ENCODE measurements at regions not wholly inside any gene's neighbourhood (a gene's known extent, or its start where the extent isn't known, plus 50 kb on each side); places are given as distances from the start of the nearest gene placed in this dataset.

DNA sequence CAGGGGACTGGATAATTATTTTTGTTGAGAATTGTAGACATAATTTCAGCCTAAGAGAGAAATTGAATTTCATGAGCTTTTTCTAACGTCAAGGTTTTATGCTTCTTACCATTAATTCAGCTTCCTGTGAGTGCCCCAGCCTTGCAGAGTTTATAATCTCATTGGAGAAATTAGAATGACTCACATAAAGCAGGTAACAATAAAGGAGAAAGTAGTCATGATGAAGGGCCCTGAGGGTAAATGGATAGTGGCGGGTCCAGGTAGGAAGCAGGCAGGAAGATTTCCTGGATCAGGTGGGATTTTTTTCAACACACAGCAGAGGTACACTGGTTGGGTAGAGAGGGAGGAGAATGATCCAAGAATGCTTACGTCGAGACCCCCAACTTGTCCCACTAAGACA, 311.4 kb downstream of the BARHL2 start:
- DNase-seq (ENCODE audit: low read depth, low spot score): no peak

DNA sequence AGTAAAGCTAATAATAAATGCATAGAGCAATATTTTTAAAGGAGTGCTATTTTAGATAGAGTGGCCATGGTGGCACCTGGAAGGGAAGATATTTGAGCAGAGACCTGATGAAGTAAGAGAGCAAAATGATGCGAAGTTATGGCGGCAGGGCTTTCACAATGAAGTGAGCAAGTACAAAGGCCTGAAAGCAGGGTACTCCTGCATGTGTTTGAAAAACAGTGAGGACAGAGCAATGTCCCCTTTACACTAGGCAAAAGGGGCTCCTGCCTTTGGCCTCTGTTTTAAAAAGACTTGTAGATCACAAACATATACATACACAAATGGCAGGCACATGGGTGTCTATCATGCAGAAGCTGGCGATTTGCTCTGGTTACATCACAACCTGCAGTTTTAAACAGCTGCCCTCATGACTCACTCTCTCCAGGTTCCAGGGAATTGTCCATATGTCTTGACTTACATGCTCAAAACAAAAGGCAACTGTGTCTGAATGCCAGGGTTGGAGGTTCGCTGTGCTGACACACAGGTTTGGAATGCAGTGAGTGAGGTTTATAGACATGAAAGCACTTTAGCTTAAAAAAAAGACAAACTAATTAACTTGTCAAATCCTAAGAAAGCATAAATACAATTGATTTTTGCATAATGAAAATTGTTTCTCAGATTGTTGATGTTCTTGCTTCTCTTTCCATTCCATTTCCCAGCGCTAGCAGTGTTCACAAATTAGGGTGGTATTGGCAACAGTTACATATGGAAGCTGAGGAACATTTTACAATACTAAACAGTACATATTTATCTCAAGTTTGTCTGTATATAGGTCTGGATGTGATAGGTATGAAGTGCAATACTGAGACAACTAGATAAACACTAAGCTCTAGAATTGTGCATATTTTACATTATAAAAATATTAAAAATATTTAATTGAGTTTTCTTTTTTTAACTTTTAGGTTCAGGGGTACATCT, 313.9 kb downstream of the BARHL2 start:
- peak; percentile 97 for DNase-seq (ENCODE audit: low read depth, low spot score)

DNA sequence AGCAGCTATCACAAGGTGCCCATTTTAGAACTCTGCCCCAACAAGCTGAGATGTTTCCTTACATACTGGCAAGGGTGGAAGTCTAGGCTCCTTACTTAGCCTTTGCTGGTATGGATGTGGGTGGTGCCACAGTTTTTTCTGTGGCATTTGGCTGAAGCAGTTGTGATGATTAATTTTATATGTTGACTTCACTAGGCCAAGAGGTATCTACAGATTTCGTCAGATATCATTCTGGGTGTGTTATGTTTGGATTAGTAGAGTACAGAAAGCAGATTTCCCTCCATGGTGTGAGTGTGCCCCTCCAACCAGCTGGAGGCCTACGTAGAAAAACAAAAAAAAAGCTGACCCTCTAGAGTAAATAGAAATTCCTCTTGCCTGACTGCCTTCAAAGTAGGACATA, 317.0 kb downstream of the BARHL2 start:
- DNase-seq (ENCODE audit: low read depth, low spot score): no peak

DNA sequence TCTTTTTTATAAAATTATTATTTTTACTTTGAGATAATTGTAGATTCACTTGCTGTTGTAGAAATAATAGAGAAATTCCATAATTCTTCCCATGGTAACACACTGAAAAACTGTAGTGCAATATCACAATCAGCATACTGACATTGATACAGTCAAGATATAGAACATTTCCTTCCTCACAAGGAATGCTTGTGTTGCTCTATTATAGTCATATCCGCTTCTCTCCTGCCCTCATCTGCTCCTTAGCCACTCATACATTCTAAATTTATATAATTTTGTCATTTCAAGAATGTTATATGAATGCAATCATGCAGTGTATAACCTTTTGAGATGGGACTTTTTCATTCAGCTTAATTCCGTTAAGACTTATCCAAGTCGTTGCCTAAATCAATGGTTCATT, 320.2 kb downstream of the BARHL2 start:
- DNase-seq (ENCODE audit: low read depth, low spot score): no peak

DNA sequence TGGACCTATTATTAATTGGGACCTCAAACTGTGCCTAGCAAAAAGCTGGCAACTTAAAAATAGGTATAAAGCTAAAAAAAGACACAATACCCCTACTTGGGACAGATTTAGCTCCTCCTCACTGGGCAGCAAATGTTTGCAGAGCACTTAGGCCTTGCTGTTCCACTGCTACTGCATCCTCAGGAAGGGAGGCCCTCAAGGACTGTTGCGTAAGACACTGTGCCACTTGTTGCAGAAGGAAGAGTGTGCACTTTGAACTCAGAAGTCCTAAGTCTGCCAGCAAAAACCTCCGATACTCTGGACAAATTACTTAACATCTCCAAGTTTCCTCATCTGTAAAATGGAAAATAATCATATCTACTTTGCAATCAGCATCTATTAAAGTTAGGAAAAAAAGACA, 322.9 kb downstream of the BARHL2 start:
- DNase-seq (ENCODE audit: low read depth, low spot score): no peak

DNA sequence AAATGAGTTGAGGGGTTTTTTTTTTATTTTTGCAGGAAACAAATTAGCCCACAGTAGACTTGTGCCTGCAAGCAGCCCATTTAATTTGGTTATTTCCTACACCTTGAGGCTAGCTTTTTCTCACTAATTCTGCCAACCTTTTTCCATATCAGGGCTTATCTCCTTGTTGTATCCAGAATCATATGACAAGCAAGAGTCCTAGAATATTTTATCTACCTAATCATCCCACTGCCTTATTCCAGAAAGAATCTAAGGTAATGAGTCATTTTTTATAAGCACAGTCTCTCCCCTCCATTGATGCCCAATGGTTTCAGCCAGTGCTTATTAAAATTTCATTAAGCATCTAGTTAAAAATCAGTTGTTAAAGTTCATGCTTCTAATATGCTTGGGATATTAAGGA, 324.1 kb downstream of the BARHL2 start:
- peak; percentile 19 for DNase-seq (ENCODE audit: low read depth, low spot score)

DNA sequence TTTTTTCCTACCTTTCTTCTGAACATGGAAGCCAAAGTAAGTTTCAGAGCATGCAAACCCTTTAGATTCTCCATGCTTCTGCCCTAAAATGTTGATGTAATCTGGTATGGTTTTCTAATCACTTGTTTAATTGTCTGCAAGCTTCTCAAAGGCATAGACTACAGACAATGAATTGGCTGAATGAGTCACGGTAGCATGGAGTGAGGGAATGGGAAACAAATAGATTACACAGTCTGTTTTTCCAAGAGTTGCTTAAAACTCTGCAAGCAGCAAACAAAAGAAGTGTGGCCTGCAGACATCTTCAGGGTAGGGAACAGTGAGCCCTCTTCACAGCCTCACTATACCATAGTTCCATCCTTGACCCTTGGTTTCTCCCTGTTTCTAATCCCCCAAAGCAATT, 326.0 kb downstream of the BARHL2 start:
- DNase-seq (ENCODE audit: low read depth, low spot score): peak; percentile 61

DNA sequence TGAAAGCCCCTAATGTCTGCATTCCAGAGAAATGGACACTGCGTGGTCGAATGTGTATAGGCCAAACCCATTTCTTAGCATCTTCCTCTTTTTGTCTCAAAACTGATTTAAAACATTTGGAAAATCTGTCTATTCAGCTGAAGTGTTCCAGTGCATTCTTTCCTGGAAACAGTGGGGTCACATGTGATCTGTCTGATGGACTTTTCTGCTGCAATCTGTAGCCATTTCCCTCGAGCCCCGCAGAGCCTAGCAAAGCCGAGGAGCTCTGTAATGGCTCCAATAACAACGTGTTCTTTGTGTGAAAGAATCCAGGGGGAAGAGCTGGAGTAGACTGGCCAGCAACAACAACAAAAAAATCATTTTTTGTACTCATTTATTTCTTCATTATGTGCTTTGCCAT, 329.3 kb downstream of the BARHL2 start:
- peak; percentile 12 for DNase-seq (ENCODE audit: low read depth, low spot score)

DNA sequence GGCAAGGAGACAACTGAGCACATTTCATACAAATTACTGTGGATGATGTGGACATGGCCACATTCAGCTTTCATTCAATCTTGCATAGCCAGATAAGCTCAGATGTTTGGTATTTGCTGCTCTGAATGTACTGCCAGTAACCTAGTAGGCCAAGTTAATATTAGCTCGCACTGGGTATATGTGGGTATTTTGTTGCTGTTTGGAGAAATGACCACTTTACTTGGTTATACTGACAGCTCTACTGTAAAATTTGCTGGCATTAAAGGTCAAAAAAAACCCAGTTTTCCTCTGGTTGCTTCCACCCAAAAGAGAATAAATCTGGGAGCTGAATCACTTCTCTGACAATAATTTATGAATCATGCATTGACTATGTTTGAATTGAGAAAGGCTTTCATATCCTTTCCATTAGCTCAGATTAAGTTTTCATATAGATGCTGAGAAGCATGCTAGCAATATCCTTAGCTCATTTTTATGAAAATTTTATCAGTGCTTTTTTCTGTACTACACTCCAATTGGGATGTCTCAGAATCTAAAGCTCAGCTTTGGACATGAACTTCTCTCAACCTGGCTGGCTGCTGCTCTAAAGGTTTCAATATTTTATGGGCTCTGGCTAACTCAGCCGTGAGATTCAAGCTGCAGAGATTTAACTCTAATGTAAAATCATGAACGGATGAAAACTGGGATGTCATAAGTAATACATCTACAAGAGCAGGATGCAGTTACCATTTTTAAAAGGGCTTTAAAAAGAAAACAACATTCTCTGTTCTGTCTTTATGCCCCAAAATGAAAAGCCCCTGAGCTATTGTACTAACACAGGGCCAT, 330.0 kb downstream of the BARHL2 start:
- peak; percentile 33 for DNase-seq (ENCODE audit: low read depth, low spot score)

DNA sequence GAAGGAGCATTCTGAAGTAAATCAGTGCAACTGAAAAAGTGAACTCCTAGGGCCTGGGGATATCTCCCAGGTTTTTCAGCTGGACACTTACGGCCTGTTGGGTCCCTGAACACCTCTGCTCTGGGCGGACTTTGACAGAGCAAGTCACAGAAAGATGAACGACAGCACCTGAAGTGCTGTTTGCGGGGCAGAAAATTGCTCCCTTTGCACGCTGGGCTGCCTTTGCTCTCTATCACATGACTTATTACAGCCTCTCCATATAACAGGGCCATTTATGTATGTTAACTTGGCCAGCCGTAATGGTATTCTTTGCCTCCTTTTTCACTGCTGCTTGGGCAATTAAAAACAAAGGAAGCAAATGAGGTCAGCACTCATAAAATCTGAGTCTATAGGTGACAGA, 332.9 kb downstream of the BARHL2 start:
- no peak for DNase-seq (ENCODE audit: low read depth, low spot score)

DNA sequence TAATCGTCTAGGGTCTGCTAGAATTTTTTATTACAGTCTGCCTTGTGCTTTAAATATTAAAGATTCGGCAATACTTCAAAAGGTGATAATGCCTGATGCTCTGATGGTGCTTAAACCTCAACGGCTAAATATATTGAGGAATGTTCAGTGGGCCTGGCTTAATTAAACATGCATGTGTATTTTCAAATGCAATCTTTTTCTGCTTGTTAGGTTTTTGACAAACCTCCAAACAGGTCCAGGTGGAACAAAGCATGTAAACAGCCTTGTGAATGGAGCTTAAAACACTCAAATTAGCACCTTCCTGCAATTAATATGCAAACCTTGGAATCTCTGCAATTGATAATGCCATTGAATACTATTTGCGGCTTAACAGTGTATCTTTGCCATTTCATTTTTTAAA, 334.9 kb downstream of the BARHL2 start:
- DNase-seq (ENCODE audit: low read depth, low spot score): no peak

DNA sequence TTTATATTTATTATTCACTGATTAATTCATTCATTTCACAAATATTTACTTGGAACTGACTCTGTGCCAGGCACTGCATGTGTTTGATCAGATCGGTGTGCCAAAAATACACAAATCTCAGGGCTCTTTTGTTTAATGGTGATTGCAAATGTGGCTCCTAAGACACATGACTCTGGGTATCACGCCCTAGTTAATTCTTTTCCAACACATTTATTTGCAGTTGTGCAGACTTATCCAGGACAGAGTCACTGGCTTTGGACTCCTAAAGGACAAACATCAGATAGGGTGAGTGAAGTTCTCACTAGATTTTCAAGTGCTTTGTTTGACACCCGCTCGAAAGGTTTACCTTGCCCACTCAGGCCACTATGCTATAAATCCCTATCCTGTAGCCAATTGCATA, 335.5 kb downstream of the BARHL2 start:
- DNase-seq (ENCODE audit: low read depth, low spot score): no peak

DNA sequence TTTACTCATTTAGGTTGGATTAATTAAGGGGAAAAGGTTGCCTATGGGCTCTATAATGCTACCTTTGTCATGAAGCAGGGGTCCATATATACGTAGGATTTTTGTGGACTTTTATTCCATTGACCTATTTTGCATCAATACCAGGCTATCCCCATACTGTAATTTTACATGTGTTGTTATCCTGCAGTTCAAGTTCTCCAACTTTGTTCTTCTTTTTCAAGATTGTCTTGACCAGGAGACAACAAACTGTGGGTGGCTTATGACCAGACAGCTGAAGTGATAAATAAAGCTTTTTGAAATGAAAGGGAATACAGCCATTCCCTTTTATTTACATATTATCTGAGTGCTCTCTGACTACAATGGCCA, 345.7 kb downstream of the BARHL2 start:
- DNase-seq (ENCODE audit: low read depth, low spot score): no peak

DNA sequence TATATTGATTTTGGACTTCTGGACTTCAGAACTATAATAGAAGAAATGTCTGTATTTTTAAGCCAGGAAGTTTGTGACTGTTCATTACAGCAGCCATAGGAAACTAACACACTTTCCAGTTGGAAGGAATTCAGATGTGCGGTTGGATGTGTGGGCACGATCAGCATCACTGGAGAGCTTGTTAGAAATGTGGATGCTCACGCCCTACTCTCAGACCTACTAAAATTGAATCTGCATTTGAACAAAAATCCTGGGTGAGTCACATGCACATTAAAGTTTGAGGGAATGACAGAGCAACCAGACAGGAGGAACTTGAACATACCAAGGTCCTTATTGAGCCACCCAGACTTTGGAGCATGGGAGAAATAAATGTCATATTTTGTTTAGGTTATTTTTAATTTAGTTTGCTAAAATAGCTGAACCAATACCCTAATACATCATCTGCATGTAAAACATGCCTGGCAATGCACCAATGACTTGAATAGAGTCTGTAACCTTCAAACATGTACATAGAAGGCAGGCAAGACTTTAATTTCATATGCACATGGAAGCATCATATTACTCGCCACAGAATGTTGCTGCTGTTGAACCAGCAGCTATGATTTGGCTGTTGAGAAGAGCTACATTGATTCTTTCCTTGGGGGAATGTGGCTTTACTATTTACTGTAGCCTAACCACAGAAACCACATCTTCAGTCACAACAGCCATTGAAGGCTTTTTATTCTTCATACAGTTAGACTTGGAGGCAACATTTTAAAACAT, 346.2 kb downstream of the BARHL2 start:
- DNase-seq (ENCODE audit: low read depth, low spot score): peak; percentile 90

DNA sequence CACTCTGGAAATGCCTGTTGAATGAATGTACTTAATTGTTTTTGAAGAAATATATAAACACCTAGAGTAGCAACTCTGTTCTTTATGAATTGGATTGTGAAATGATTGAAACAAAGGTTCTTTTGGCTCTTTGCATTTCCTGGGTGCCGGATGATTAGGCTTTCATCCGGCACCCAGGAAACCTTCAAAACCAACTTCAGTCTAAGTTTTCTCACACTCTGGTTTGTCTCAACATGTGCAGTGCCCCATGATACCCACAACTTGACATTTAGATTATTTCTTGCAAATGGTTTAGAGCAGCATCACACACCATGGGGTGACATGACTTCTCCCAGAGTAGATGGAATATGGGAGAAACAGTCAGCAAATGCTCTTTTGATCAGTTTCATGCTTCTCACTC, 354.9 kb downstream of the BARHL2 start:
- DNase-seq (ENCODE audit: low read depth, low spot score): no peak

DNA sequence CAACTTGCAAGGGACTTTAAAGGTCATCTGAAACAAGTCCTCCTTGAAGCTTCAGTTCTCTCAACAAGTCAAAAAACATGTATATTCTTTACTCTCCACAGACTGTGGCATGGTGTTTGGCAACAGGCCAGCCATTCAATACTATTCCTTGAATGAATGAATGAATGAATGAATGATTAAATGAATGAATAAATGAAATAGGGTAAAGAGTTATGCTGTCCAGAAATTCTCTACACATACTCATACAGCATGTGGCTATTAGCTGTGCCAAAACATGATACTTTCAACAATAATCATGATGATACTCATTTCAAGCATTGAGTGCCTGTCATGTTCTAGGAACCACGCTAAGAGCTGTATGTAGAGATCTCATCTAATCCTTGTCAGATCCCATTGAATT, 356.1 kb downstream of the BARHL2 start:
- no peak for DNase-seq (ENCODE audit: low read depth, low spot score)

DNA sequence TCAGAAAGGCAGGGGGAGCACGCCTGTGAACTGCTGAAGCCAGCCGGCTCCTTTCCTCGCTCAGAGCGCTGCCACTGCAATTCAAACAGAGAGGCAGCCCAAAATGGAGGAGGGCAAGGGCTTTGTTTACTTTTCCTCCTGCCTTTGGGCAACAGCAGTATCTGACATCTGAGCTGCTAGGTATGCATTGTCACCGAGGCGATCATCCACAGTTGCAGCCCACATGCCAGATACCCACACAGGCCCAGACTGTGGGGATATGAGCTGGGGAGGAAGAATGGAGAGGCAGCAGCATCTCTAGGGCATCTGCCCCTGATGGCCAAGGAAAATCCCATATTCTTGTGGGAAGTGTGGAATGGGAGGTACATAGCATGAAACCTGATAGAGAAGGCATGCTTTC, 357.1 kb downstream of the BARHL2 start:
- no peak for DNase-seq (ENCODE audit: low read depth, low spot score)

DNA sequence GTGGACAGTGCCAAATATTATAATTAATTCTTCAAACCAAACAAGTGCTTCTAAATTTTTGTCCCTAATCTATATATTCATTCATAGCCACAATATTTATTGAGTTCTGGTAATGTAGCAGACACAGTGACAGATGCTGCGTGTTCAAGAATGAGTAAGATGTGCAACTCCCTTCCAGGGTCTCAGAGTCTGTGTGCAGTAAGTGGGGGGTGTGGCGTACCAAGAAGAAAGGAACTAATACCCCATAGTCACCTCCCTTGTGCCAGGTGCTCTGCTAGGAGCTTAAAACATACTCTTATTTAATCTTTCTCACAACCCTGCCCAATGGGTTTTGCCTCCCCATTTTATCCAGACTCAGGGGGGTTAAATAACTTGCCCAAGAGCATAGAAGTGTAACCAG, 358.7 kb downstream of the BARHL2 start:
- no peak for DNase-seq (ENCODE audit: low read depth, low spot score)

DNA sequence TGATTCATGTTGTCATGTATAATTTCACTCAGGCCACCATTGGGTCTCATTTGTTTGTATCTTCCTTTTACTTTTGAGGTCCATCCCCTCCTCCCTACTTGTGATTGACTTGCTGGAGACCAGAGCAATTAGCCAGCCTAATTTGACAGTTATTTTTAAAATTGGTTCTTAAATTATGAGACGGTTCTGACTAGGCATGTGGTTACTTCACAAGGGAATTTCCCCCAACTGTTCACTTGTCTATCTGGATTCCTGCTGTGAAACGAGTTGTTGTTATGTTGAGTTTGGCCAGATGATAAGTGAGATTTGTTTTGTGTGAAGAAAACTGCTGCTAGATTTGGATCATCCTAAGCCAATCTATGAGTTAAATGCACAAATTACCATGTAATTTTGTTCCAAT, 359.1 kb downstream of the BARHL2 start:
- peak; percentile 43 for DNase-seq (ENCODE audit: low read depth, low spot score)

DNA sequence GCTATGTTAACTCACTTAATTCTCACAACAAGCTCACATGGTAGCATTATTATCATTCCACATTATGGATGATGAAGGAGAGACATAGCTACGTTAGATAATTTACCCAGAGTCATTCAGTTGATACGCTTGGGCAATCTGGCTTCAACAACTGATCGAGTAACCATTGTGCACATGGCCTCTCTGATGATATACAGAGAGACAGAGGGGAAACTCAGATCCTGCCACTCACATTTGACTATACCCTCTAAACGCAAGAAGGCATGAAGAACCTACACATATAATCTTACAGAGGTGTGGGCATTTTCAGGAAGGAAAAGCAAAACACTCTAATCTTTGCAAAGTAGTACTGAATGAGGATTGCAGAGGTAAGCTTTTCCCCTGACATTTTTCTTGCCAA, 360.1 kb downstream of the BARHL2 start:
- DNase-seq (ENCODE audit: low read depth, low spot score): no peak

DNA sequence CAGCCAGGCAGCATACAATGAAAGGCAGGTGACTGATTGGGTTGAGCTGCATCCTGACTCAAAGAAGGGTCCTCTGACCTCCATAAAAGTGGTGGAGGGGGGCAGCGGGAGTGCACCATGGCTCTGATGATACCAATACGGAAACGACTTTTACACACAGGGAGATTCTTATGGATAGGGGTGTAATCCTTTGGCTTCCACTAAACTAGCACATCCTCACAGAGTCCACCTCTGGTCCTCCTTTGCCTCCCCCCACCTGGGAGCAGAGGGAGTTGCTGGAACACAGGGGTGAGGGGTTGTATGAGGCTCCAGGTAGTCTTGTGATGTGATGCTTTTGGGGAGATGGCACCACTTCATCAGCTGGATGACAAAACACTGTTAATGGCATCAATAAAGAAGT, 361.0 kb downstream of the BARHL2 start:
- no peak for DNase-seq (ENCODE audit: low read depth, low spot score)

DNA sequence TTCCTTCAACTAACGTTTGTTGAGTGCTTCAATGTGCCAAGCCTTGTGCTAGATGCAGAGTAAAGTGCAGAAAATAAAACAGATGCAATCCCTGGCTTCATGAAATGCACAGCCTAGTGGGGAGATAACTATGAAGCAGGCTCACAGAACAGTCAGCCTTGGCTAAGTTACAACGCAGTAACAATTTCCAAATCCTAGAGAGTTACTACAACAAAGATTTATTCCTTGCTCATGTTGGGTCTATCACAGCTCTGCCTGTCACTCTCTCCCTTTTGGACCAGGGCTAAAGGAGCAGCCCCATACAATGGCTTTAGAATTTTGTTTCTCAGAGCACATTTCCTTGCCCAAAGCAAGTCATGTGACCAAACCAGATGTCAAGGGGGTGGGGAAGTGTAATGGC, 359.8 kb downstream of the ZNF326 start:
- DNase-seq (ENCODE audit: low read depth, low spot score): no peak
